ENCODE measurements at regions not wholly inside any gene's neighbourhood (a gene's known extent, or its start where the extent isn't known, plus 50 kb on each side); places are given as distances from the start of the nearest gene placed in this dataset.

DNA sequence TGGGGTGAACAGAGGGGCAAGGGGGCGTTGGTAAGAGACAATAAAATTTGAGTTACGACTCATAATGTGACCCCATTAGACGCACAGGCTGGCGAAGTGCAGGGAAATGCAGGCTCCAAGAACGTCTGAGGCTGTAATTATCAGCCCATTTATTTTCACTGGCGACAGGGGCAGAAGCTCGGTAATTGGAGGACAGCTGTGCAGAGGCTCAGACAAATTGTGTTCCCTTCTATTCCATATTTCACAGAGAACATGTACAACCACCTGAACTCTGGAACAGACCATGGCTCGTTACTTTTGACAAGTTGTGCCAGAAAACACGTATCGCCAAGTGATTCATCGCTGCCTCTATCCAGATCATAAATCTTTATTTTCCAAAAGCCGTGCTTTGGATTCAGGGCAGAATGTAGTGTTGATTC lies 137.3 kb upstream of the FRMD4A start:
- DNase-seq: no peak

DNA sequence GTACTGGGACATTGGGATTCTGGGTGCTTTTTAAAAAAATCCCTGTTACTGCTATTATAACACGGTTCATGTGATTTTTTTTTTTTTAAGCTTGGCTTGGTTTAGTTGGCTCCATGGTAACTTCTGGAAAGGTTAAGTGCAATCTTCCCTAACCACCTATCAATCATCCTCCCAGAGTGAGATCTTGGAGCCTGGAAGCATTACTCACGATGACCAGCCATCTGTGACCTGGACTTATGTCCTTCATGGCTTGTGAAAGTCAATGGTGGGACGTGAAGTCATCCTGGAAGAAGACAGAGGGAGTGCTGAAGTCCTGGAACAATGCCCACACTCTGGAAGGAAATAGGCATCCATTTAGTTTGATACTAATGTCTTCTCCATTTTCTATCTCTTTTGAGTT lies 135.5 kb upstream of the FRMD4A start:
- no peak for DNase-seq

DNA sequence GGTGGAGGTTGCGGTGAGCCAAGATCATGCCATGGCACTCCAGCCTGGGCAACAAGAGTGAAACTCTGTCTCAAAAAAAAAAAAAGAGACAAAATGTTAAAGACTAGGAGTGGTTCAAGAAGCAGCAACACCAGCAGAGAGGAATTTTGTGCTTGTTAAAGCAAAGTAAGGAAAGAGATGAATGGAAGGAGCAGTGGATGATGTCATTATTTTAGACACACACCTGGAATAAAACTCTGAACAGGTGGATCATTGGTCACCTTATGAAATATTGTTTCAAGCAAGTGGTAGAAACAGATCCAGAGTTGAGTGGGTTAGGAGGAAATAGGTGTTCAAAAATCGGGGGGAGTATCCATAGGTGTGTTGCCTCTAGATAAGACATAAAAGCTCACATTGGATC lies 129.7 kb upstream of the FRMD4A start:
- no peak for DNase-seq

DNA sequence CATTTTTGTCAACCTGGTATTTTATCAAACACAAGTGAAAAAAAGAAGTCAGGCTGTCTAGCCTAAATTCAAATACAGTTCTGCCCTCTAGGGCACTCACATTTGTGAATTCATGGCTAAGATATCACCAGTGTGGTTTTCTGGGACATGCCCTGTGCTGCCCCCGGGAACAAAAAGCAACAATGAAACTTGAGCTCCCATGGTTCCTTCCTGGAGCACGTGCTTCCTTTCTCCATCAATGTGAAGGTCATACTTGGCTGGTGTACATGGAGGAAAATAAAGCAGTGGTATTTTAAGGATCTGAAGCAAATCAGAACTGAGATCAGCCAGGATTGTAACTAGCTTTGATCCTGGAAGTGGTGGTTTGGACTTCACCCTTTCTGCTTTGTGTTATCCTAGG lies 128.9 kb upstream of the FRMD4A start:
- no peak for DNase-seq

DNA sequence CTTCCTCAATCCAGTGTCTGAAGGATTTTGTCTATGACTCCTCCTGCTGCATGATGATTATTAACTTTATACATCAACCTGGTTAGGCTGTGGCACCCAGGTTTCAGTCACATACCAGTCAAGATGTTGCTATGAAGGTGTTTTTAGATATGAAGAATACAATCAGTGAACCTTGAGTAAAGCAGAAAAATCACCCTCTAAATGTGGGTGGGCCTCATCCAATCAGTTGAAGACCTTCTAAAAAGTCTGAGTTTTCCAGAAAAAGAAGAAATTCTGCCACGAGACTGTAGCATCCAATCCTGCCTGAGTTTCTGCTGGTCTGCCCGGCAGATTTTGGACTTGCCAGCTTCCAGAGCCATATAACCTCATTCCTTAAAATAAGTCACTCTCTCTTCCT lies 126.1 kb upstream of the FRMD4A start:
- DNase-seq: no peak

DNA sequence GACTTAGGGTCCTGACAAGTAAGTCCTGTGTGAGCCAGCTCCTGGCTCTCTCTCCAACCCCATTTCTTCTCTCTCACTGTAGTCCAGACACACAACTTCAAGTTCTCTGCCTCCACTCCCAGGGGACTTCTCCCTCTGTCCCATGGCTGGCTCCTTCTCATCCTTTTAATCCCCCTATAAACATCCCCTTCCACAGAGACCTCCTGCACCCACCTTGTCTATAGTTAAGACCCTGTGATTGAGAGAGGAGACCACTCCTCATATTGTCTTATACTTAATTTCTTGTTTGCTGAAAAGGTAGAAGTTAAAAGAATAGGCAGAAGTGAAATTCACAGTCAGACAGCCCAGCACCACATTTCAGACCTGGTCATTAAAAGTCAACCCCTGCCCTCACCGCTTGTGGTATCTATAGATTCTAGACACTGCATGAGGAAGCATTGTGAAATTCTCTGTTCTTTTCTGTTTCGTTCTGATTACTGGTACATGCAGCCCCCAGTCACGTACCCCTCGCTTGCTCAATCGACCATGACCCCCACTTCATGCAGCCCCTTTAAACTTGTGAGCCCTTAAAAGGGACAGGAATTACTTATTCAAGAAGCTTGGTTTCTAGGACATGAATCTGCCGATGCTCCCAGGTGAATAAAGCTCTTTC lies 125.6 kb upstream of the FRMD4A start:
- no peak for DNase-seq

DNA sequence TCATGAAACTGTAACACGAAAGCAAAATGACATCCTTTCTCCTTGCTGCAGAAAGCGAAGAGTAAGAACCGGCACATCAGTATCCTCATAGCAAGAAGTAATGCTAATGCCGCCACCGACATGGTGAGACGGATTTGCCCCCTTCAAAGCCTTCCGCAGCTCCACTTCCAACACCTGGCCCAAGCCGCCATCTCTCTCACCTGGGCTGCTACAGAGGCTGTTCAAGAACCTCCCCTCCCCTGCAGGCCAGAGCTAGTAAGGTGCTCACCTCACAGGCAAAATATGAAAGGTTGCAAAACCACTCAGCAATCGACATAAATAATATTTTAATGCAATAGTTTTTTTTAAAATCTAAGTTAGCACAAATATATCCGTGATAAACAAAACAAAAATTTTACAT lies 123.9 kb upstream of the FRMD4A start:
- no peak for DNase-seq

DNA sequence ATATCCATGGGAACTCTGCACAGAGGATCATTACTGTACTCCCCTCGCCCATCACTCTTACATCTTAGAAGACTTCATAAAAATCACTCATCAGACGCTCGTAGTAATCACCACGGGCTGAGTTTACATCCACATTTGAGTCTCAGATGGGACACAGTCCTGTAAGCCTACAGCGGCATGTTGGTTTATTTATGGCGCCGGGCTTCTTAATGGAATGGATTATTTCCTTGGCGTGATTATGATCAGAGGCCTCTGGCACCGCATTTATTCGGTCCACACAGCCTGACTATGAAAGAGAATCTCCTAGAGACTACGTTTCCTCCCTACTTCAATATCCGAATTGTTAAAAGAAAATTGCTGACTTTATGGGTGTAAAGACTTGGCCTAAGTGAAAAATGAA lies 123.5 kb upstream of the FRMD4A start:
- DNase-seq: no peak

DNA sequence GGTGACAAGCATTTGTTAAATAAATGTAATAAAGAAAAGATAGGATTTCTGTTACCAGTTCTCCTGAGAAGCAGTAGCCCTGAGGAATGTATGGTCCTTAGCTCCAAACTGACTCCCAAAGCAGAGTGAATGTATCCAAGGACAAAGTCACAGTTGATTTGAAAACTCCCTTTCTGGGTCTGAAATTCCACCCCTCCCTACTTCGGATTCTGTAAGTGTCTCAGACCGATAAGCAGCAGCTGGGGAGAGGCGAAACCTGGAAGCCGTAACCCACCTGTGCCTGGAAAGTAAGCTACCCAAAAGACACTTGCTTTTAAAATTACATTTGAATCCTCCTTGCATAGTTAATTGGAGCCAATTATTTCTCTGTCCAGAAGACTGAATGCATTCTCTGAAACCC lies 122.9 kb upstream of the FRMD4A start:
- DNase-seq: no peak

DNA sequence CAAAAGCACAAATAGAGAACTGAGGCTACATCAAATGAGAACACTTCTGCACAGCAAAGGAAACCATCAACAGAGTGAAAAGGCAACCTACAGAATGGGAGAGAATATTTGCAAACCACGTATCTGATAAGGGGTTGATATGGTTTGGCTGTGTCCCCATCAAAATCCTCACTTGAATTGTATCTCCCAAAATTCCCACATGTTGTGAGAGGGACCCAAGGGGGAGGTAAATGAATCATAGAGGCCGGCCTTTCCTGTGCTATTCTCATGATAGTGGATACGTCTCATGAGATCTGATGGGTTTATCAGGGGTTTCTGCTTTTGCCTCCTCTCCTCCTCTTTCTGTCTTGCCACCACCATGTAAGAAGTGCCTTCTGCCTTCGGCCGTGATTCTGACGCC lies 120.6 kb upstream of the FRMD4A start:
- no peak for DNase-seq

DNA sequence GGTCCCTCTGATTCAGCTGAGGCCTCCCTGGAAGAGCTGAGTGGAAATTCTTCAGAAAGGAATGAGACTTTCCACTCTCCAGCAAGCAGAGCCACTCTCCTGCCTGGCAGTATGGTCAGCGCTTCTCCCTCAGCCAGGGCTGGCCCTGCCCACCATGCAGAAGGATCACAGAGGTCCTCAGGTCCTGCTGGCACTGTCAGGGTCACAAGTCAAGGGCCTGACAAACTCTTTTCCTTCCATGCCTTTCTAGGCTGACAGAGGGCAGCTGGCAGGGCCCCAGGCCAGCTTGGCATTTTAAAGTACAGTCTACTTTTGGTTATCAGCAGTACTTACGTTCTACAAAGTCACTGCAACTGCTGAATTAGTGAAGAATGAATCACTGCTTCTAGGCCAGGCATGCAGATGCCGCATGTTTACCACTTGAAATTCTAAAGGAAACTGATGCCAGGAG lies 119.3 kb upstream of the FRMD4A start:
- DNase-seq: no peak

DNA sequence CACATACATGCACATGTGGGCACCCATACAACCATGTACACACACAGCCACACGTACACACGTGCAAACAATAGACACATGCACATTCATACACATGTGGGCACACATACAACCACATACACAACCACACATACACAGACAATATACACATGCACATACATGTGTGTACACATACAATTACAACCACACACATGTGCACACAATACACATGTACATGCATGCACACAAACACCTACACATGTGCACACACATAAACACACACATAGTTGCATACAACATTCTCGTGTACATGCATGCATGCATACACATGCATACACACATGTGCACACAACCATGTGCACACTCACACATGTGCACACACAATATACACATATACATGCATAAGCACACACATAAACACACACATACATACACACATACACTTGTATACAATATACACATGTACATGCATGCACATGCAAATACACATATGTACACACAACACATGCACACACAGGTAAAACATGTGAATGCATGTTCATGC lies 118.6 kb upstream of the FRMD4A start:
- DNase-seq: no peak

DNA sequence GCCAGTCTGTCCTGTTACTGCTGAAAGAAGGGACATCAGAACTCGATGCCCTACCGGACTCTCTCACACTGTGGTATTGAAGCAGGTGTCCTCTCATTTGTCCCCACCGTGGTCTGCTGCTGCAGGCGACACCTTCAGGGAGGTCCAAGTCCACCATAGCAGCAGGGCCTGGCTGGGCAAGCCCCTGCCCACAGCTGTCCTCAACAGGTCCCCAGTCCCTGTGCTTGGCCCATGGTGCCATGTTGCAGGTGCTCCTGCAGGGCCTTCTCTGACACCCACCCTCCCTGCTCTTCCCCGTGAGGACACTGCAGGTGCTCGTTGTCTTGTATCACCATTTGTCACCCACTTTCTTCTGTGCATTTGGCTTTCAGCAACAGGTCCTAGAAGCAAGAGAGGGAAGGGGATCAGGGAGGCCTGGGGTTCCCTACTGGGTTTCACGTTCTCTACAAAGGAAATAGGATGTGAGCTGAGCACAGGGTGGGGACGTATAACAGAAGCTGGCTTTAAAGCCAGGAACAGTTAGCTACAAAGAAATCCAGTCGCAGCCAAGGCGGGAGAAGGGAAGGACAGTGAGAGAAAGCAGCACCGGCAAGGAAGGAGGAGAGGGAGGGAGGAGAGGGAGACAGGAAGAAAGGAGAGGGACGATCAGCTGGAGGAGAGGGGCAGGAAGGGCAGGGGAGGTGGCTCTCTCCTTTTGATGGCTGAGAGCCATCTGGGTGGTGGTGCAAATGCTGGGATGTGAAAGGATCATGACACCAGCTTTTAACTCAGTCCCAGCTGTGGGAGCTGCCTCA lies 117.7 kb upstream of the FRMD4A start:
- no peak for DNase-seq

DNA sequence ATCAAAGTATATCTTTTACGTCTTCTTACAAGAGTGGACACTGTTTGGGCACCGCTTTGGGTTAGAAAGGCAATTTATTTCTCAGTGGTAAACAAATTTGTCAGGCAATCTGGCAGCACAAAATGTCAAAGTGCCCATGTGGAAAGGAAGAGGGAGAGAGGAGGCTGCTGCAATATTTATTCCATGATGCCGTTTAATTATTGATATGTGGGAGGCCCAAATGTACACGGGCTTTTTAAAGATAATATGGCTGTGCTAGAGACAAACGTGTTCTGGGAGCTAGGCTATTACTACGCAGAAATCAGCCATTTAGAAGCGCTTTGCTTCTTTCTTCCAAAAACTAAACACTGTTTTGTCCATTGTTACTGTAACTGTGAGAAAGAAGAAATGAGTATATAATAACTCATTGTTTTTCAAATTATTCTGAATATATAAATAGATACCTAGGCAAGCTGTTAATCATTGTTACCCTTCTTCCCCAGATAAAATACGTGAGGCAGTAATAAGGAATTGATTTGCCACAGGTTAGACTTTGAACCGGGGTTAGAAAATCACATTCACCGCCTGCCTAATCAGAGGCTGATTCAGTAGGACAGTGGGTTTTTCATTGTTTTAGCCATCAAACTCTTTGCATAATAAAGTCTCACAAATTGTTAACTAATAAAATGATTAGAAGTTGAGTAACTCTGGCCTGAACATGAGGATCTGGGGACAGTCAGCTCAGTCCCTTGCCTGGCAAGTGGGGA lies 116.5 kb upstream of the FRMD4A start:
- no peak for DNase-seq

DNA sequence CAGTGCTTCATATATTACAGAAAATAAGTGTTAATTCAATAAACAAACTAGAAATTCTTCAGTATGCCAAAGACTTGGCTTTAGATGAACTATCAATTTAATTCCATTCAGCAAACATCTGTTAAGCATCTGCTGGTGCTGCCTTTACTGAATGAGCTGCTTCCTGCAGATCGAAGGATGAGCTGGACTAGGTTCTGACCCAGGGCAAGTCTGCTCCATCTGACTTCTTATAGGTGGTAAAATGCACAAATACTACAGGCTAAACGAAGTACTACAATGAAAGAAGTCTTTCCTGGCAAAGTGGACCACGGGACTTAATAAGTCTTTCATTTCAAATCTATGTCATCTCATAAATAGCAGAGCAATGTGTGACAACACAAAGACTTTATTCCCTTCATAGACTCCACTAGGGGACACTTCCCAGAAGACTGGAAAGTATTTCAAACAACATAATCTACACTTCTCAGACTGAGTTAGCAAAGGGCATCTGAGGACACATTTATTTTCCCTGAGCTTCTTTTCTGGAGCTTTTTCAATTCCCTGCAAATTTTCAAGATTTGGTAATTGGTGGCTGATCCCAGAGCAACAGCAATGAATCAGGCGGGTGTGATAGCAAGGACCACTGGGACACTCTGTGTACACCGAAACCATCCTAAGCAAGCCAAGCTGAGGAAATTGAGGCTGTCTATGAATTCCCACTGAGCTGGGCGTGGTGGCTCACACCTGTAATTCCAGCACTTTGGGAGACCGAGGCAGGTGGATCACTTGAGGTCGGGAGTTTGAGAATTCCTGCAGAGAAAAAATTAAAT lies 108.9 kb upstream of the FRMD4A start:
- DNase-seq: no peak

DNA sequence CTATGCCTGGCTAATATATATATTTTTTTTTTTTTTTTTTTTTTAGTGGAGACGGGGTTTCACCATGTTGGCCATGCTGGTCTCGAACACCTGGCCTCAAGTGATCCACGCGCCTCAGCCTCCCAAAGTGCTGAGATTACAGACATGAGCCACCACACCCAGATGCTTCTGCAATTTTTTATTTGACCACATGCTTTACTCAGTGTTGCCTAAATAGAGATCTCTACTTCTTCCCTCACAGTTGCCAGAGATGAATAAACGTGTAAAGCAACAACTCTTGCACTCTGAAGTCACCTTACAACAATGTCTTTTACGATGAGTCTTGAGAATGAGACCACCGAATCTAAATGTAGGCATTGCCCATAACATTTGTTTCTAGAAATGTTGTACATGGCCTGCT lies 107.9 kb upstream of the FRMD4A start:
- no peak for DNase-seq

DNA sequence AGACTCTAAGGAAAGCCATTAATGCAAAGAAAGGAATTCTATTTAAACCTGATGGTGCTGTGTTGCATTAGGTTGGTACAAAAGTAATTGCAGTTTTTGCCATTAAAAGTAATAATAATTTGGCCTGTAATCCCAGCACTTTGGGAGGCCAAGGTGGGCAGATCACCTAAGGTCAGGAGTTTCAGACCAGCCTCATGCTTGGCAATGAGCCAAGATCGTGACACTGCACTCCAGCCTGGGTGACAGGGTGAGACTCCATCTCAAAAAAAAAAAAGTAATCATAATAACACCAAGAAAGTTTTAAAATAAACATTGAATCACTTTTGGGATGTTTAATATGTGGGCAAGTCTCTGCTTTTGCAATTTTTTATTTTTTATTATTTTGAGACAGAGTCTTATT lies 107.3 kb upstream of the FRMD4A start:
- DNase-seq: no peak

DNA sequence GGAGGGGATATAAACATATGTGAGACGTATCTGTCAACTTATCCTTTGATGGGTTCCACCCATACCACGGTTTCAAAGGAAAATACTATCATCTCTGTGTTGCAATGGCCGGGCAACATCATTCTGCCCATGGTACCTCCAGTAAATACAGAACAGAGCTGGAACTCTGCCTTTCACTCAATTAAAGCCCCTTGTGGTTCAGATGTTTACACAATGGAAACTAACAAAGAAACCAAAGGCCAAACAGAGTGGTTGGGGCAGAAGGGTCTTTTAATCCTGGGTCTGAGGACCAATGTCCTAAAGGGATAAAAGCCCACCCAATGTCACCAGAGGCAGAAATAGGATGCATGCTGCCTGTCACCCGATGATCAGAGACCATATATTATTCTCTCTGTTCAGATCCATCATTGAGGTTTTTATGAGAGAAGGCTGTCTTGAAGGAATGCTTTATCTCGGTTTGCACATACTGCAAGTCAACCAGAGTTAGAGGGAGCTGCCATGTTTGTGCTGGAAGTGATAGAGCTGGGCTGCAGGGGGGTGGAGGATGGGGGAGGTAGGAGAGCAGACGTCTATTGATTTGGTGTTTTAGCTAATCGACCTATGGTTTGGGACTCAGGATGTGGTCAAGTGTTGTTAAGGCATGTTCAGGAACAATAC lies 105.4 kb upstream of the FRMD4A start:
- DNase-seq: no peak

DNA sequence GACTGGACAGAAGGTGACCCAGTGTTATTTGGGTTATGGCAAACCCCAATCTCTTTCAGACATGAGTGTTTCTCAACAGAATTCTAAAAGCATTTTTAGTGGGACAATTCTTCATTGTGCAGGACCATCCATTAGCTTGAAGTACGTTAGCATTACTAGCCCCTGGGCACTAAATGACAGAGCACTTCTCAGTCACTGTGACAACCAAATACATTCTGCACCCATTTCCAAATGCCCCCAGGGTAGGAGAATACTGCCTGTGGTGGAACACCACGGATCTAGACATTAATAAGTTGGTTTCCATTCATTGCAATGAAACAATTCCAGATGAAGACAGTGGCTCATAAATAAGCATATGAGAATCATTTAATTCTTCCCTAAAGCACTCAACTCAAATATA lies 102.4 kb upstream of the FRMD4A start:
- DNase-seq: no peak

DNA sequence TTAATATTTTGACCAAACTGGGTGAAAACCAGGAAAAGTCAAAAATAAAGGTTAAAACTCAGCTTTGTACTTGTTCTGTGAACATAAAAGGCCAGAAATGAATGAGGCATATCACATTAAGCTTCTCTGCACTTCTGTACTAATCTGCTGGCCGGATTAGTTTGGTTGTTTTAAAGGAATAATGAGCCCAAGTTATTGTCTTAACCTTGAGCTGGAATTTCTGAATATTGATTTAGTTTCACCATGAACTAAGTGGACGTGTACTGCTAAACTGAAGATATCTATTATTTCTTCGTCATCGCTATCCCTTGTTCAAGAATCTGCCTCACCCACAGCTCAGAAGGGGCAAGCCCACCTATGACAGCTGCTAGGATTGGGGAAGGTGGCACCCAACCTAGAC lies 101.1 kb upstream of the FRMD4A start:
- no peak for DNase-seq

DNA sequence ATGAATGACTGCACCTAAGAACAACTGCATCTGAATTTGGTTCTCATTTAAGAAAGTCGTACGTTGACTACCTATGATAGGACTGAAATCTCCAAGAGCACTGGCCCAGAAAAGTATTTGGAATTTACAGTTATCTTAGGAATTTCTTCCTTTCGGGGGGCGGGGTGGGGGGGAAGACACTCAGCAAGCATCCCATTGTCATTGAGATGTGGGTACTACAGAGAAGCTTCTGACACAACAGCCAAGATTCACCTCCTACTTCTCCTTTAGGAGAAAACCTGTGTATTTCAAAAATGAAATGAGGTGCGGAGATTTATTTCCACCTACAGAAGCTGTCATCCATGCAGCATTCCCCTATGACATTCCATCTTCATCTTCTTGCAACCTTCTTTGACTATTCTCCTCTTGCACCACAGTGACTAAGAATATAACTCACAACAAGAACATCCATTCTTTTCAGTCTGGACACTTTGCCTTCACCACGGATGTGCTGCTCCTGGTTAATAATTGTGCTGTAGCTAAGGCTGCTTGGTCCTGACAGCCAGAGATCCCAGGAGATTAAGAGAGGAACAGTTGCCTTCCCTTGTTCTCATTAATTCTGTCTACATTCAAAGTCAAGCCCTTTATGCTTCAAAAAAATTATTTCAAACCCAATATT lies 98.4 kb upstream of the FRMD4A start:
- DNase-seq: no peak

DNA sequence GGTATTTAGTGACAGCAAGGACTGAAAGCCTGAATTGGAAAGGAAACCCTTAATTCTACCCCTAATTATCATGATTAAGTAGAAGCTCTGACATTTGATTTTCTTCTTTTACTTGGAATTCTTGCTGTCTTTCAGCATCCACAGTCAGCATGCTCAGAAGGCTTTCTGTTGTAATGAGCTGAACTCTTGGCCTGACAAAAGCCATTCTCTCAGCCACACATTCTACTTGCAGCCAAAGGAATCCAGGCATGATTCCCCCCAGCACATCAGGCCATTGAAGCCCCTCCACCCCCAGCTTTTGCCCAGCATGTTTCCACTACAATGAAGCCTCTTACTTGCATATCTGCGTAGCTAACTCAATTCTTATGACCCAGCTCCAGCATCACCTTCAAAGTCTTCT lies 94.3 kb upstream of the FRMD4A start:
- no peak for DNase-seq

Data from activated CD4-positive, alpha-beta T cell treated with anti-CD3 and anti-CD28 coated beads for 48 hours (primary cell).